HT-29 (cell line): ENCODE measurements at regions not wholly inside any gene's neighbourhood (a gene's known extent, or its start where the extent isn't known, plus 50 kb on each side); places are given as distances from the start of the nearest gene placed in this dataset.
"Not testable (repeated sequence)": the region's sequence is repeated elsewhere in the genome, so short reads cannot be mapped to it uniquely, and the experiment has no call there.

Experiments
- DNase-seq: peaks from one replicate; pipeline ENCODE4 v3.0.0-alpha.2; 2015; ENCODE audit warnings: low spot score

DNA sequence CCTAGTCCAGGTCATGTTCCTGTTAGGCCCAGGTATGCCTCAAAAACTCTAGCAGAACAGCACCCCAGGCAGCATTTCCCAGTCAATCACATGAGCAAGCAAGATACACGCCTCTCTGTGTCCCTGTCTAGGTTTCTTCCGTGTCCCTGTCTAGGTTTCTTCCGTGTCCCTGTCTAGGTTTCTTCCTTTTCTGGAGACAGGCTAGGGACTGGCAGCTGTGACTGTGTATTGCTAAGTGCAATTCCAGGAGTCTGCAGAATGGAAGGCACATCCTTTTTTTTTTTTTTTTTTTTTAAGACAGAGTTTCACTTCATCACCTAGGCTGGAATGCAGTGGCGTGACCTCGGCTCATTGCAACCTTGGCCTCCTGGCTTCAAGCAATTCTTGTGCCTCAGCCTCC, 77.6 kb downstream of the SETD4 start:
- DNase-seq = no peak

DNA sequence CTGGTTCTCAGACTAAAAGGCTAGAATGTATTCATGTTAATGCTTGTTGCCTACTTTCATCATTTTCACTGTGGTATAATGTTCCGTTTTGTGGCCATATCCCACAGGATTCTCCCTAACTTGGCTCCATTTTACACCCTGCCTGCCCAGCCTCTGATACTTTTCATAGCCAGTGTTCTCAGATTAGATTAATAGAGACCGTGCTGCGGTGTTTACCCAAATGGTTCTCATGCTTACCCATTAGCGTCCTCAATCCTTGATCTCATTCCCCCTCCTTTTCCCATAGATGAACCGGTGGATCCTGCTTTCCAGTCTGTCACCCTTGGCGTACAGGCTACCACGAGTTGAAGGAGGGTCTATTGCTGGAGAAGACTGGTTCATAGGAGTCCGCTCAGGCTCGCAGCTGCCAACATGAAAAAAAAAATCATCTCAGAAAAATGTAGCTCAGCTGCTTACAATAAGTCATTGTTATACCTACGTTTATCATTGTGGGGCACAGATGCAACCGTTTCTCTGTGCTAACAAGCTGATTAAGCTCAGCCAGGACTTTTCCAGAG, 78.7 kb downstream of the SETD4 start:
- DNase-seq = no peak

DNA sequence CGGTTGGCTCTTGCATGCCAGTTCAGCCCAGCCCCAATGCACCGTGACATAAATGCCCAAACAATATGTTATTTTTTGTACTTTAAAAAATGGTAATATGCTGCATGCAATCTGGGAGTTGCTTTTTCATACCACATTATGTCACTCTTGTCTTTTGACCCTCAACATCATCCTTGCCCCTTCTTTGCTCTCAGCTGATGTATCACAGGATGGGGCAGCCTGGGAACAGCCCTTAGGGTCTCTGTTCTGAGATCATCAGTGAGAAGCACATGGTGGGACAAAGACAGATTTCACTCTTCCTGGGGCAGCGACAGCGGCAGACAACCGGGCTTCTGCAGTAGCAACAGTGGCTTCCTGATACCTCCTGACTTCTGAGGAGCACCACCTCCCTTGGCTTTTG, 79.5 kb downstream of the SETD4 start:
- no peak for DNase-seq

DNA sequence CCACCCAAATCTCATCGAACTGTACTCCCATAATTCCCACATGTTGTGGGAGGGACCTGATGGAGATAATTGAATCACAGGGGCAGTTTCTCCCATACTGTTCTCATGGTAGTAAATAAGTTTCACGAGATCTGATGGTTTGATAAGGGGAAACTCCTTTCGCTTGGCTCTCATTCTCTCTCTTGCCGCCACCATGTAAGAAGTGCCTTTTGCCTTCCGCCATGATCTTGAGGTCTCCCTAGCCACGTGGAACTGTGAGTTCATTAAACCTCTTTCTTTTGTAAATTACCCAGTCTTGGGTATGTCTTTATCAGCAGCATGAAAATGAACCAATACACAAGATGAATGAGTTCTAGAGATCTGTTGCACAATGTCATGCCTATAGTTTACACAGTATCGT, 82.5 kb downstream of the SETD4 start:
- not testable (repeated sequence) for DNase-seq

DNA sequence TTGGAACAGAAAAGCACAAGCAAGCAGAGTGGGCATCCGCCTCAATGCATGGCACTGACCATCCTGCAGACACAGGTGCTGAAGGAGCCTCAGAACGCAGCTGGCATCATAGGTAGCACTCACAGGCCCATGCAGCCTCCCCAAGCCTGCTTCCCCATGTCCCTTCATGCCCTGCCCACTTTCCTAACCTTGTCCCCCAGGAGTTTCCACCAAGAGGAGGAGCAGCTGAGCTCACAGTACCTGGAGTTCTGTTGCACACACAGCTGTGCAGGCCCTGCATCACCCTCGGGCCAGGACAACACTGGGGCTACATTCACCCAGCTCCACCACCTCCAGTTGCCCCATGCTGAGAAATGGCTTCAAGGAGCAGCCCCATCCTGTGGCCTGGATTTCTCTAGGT, 83.4 kb downstream of the SETD4 start:
- DNase-seq = no peak

DNA sequence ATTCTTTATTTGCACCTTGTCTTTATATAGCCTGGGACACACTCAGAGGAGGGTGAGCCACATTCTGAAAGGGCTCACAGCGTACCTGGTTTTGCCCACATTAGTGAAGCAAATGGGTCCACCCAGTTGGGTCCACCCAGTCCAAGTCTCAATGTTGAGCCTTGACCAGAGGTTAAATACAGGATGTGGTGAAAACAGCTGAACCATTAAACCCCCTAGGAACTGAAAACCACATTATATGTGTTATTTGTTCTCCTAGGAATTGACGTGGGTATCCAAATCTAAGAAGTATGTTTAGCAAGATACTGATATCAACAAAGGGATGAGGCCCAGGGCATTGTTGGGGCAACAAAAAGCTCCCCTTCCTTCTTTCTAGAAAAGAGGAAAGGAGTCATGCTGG, 83.8 kb downstream of the SETD4 start:
- no peak for DNase-seq

DNA sequence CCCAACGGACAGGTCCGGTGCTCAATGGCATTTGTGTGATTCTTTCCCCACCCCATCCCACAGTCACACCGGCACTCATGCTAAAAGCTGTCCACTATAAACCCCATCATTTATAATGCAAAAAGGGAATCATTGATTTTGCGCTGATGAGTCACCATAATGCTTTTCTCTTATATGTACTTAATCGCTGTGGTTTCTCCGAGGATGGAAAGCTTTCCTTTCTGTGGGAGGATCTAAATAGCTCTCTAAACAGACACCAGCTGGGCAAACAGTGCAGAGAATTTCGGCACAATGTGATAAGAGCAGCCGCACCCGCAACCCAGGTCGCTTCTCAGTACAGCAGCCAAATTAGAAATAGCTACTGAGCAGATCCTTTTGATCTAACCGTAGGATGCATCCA, 85.6 kb downstream of the SETD4 start:
- DNase-seq = peak; percentile 57

DNA sequence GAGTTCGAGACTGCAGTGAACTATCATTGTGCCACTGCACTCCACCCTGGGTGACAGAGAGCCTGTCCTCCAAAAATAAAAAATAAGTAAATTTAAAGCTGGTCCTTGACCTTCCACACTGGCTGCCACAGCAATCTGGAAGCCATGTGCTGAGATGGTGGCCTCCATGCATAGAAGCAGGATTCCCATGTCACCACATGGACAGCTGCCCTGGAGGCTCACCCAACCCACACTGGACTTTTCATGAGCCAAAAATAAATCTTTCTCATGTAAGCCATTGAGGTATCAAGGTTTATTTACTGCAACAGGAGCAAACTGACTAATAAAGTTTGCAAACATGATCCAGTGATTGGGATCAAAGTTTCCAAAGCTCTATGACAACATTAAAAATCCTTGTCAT, 88.5 kb downstream of the SETD4 start:
- DNase-seq = no peak

DNA sequence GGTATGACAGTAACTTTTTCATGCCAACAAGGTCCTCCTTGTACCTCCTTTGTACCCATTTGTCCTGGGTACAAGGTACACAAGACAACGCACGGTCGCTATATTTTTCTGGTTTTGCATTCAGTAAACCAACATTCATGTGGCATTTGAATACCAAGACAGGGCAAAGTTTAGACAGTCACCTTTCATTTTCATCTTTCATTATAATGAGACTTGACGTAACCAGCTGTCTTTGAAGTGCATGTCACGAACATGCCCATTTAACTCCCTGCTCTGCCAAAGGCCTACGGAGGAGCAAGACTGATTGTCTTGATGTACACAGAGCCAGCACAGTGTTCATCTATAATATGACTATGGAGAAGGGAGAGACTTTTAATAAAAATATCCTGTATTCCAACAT, 91.0 kb downstream of the SETD4 start:
- no peak for DNase-seq

DNA sequence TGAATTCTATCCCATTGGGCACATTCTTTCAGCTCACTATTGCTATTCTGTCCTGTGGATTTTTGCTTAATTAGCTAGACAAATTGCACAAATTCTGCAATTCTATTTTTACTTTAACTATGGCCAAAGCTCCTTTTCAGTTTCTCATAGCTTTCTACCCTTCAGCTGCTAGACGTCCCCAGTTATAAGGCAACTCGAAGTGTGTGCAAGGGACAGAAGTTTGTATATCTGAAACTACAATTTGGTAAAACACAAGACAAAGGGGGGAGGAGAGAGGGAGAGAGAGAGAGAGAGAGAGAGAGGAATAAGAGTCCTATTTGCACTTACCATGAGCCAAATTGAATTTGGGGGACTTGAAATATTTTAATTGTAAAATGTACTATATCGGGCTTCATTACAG, 91.8 kb downstream of the SETD4 start:
- no peak for DNase-seq

DNA sequence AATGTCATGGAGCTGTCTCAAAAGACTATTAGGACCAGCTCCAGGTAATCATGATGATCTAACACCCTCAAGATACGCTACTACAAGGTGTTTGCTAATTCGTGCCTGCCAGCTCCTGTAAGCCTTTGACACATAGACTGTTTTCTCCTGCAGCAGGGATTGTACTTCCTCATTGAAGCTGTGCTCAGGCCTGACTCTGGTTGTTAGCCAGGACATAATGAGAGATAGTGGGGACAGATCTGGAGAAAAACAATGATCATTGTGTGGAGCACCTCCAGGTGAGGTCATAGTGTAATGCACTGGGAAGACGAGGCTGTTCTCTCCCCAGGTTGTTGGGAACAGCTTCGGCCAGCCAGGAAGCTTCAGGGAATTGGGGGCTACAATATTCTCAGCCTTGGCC, 94.6 kb downstream of the SETD4 start:
- DNase-seq = no peak

DNA sequence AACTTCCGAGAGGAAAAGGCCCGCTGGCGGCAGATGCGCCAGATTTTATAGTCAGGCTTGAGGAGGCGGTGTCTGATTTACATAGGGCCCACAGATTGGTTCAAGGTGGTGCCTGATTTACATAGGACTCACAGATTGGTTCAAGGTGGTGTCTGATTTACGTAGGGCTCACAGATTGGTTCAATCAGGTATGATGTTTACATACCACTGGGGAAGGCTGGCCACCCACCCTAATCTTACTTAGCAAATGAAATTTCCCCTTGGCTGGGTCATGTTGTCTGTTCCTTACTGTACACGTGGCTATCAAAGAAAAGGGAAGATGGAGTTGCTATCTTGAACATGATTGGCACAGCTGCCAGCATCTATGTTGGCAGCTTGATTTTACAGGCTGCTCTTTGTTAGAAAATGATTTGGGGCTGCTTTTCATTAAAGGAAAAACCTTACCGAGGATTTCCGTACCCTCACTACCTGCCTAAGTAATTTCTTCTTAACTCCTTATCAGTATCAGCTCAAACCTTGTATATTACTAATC, 96.3 kb downstream of the SETD4 start:
- no peak for DNase-seq

DNA sequence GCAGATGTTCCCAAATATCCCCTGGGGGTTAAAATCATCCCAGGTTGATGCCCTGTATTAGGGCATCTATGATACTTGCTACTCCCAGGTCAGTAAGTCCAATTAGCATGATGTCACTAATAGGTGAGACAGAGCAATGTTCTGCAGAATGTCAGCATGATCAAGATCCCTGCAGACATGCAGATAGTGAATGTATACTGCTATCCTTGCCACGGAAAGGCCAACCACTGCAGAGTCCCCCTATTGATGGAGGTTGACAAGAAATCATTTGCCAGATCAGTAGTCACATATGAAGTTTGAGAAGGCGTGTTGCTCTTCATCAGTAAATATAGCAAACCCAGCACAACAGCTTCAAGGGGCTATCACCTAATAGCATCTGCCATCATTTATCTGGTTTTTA, 97.4 kb downstream of the SETD4 start:
- no peak for DNase-seq

DNA sequence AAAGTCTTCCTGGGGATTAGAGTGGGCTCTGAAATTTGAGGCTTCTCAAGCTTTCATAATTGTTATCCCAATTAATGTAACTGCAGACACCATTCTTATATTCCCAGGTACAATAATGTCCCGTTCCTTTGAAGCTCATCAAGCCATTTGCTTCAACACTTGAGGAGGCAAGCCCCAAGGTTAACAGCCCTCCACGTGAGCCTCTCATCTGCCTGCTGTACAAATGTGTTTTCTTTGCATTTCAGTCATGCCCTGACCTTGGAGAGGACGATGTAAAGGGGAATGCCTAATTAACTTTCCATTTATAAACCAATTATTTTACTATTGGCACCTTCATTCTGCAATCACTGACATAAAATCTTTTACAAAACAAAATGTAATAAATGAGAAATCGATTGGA, 106.3 kb downstream of the SETD4 start:
- DNase-seq = no peak

DNA sequence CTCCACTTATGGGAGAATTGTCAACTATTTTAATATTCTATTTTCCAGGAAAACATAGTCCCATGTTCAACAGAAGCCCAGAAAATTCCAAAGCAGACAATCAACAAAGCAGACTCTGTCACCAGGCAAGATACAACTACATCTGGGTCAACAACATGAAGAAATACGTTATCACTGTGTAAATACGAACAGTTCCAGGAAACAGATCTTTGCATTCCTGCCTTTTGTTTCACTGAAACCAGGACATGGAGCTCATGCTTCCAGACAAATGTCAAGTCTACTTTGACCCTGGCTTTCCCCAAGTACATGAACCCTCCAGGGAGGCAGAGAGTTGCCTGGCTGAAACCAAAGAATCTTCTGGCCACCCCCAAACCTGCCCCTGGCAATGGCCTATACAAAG, 106.7 kb downstream of the SETD4 start:
- DNase-seq = peak; percentile 32

DNA sequence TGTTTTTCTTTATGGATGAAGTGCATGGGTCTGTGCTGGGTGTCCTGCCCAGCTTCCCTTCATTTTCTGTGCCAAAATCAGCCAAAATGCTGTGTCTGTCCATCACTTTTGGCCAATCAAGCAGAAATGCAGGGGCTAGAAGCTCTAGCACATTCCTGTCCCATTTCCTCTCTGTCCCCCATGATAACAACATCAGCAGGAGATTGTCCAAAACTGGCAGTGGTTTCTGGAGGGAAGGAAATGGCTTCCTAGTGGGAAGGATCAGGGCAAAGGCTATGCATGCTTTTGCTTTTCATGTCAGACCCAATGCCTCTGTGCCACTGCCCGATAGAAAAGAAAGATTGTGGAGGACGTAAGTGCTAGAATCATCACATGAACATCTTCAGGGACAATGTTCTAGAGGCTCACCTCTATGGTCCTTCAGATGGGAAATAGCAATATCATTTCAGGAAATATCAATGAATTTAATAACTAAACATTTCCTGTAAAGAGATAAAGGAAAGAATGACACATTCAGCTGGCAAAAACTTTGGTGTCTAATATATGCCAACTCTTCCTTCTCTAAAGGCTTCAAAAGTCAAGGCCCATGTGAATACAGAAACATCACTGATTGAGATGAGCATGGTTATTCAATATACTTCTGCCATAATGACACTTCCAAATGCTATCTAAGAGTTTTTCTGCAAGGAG, 107.5 kb downstream of the SETD4 start:
- no peak for DNase-seq

DNA sequence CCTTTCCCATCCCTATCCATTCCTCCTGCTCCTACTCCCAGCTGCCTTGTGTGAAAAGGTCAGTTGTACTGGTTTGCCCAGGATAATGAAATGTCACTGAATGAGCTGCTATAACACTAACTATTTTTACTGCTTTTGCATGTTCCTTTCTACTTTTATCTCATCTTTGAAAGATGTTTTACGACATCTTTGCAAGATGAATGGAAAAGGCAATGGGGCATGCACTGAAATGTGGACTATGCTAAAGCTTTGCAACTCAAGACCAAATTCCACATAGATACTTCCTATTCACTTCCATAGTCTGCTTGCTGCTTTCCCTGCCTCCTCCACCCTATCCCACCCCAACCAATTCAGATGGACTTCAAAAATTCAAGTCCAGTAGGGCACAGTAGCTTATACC, 111.3 kb downstream of the SETD4 start:
- DNase-seq = no peak

DNA sequence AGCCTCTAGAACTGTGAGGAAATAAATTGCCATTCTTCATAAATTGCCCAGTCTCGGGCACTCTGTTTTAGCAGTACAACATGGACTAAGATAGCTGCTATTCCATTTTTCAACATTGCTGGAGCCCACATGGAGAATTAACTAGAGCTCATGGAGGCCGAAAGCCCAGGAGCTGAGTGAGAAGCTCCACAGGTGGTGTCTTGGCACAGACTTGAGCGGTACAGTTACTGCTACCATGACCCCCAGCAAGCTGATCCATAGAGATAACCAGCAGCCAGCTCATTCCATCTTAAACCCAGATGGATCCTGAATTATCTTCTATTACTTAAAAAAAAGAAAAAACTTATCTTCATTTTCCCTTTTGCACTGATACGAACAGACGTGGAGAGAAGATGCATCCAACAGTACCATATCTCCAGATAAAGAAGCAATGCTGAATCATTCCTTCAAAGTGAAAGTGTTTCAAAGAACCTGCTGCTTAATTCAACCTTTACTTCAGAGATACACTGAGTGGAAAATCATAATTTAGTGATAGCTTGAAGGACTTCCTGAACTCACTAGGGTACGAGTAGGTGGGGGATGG, 115.1 kb downstream of the SETD4 start:
- no peak for DNase-seq

DNA sequence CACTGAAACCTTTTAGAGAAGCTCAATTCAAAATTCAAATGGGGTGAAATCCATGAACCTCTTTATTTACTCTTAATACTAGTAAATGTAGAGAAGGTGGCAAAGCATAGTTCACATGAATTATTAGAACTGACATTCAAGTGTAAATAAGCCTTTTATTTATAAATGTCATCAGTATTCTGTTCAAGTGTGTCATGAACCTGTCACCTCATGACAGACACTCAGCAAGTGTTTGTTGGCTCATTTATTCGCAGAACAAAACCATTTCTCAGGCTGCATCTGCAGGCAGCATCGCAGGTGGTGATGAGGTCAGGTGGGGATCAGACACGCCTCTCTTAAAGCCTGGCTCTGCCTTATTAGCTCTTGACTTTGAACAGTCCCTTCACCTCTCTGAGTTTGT, 116.6 kb downstream of the SETD4 start:
- no peak for DNase-seq

DNA sequence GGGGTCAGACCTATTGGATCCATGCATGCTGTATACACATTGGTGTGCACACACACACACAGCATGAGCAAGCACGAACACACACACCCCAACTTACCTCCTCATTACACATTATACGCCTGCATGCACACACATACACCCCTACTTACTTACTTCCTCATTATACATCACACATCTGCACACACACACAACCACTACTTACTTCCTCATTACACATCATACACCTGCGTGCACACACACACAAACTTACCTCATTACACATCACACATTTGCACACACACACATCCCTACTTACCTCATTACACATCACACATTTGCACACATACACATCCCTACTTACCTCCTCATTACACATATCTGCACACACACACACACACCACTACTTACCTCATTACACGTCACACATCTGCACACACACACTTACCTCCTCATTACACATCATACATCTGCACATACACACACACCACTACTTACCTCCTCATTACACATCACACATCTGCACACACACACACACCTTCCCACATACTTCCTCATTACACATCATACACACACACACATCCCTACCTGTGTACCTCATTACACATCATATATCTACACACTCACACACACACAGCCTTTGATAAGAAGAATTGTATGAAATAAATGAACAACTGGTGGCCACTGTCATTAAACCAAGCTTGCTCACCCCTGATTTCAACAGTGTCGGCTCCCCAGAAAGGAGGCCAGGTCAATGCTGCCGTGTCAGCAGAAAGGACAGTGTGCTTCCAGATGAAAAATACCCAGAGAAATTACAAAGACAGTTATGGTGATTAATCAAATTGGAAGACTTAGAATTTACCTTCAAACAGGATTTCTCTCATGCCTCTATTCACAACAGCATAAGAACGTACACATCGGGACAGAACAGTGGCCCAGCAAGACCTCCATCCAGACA, 117.8 kb downstream of the SETD4 start:
- no peak for DNase-seq

DNA sequence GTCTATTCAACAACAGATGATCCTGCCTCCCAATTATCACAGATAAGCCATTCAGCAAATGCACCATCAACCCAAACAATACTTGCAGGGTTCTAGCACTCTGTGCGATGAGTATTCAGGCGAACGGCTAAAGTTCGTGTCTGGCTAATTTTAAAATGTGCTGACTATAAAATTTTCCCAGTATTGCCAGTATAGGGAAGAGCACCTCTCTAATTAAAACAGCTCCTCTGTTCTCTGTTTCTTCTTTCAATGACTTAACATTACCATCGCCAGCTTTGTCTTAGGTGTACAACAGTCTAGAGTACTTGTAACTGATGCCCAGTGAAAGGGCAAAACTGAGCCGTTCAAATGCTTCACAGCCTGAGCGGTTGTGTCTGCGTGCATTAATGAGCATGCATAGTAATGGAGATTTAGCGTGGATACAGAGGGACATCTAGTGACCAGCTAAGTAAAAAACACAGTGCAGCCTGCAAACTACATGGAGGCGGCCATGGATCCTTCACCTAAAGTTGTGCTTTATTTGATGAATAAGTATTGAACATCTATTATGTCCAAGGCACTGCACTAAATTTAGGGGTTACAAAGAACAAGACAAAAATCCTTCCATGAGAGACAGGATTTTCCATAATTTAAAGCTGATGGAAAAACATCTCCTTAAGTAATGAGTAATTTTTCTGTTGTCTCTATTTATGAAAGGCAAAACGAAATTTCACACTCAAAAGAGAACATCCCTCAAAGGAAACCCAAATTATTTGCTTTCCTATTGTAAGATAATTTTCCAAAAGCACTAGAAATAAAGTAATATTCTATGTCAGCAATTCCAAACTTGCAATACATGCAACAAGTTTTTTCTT, 120.0 kb downstream of the SETD4 start:
- DNase-seq = peak; percentile 35
